ENCODE measurements at regions not wholly inside any gene's neighbourhood (a gene's known extent, or its start where the extent isn't known, plus 50 kb on each side); places are given as distances from the start of the nearest gene placed in this dataset.
A peak's percentile ranks its signal among the peaks of the same experiment; 100 is the strongest.

- DNase-seq (ENCODE audit: low read depth) = no peak
These were observed 106.7 kb upstream of the FSHR start for GRCh38 chr2:49260979-49261538.

GRCh38 chr2:49259926-49260325 is 105.6 kb upstream of the FSHR start:
- no peak for DNase-seq (ENCODE audit: low read depth)

- DNase-seq (ENCODE audit: low read depth) = no peak
These were observed 101.2 kb upstream of the FSHR start for GRCh38 chr2:49255409-49255971.

GRCh38 chr2:49254401-49254800 is 100.1 kb upstream of the FSHR start:
- DNase-seq (ENCODE audit: low read depth) = no peak

GRCh38 chr2:49251766-49252165 is 97.5 kb upstream of the FSHR start:
- DNase-seq (ENCODE audit: low read depth) = peak; percentile 53

GRCh38 chr2:49251251-49251650 is 96.9 kb upstream of the FSHR start:
- no peak for DNase-seq (ENCODE audit: low read depth)

GRCh38 chr2:49248506-49248905 is 94.2 kb upstream of the FSHR start:
- peak; percentile 84 for DNase-seq (ENCODE audit: low read depth)

- DNase-seq (ENCODE audit: low read depth) = no peak
These were observed 87.7 kb upstream of the FSHR start for GRCh38 chr2:49241991-49242390.

GRCh38 chr2:49241501-49241900 is 87.2 kb upstream of the FSHR start:
- DNase-seq (ENCODE audit: low read depth) = no peak

GRCh38 chr2:49240608-49241007 is 86.3 kb upstream of the FSHR start:
- peak; percentile 75 for DNase-seq (ENCODE audit: low read depth)

GRCh38 chr2:49238604-49238960 is 84.3 kb upstream of the FSHR start:
- no peak for DNase-seq (ENCODE audit: low read depth)

GRCh38 chr2:49237867-49238603 is 83.7 kb upstream of the FSHR start:
- no peak for DNase-seq (ENCODE audit: low read depth)

GRCh38 chr2:49236316-49236715 is 82.0 kb upstream of the FSHR start:
- no peak for DNase-seq (ENCODE audit: low read depth)

- no peak for DNase-seq (ENCODE audit: low read depth)
These were observed 72.0 kb upstream of the FSHR start for GRCh38 chr2:49226360-49226759.

- DNase-seq (ENCODE audit: low read depth) = peak; percentile 47
These were observed 70.8 kb upstream of the FSHR start for GRCh38 chr2:49225126-49225525.

GRCh38 chr2:49224426-49225010 is 70.2 kb upstream of the FSHR start:
- DNase-seq (ENCODE audit: low read depth) = no peak

- DNase-seq (ENCODE audit: low read depth) = no peak
These were observed 68.7 kb upstream of the FSHR start for GRCh38 chr2:49222975-49223528.

- no peak for DNase-seq (ENCODE audit: low read depth)
These were observed 65.4 kb upstream of the FSHR start for GRCh38 chr2:49219741-49220140.

- no peak for DNase-seq (ENCODE audit: low read depth)
These were observed 55.9 kb upstream of the FSHR start for GRCh38 chr2:49210191-49210590.

GRCh38 chr2:49207204-49207603 is 52.9 kb upstream of the FSHR start:
- DNase-seq (ENCODE audit: low read depth) = no peak
